ENCODE measurements at regions not wholly inside any gene's neighbourhood (a gene's known extent, or its start where the extent isn't known, plus 50 kb on each side); places are given as distances from the start of the nearest gene placed in this dataset.

GRCh38 chr16:52022177-52022576 is 524.8 kb downstream of the TOX3 start:
- H3K36me3 ChIP-seq (ENCODE audit: insufficient read depth, low read length), result no peaks in the 10 kb centered on the region
- no peak for DNase-seq (ENCODE audit: insufficient read length, low spot score, missing footprints)
- no peaks in the 10 kb centered on the region for H3K4me1 ChIP-seq (ENCODE audit: insufficient read depth, low read length)

GRCh38 chr16:52016387-52016786 is 530.6 kb downstream of the TOX3 start:
- H3K9me3 ChIP-seq (ENCODE audit: low read depth, low read length), result no peaks in the 10 kb centered on the region
- H2AFZ ChIP-seq (ENCODE audit: low read length), result no peak overlapping the region
- TF ChIP-seq, protein P1, sequence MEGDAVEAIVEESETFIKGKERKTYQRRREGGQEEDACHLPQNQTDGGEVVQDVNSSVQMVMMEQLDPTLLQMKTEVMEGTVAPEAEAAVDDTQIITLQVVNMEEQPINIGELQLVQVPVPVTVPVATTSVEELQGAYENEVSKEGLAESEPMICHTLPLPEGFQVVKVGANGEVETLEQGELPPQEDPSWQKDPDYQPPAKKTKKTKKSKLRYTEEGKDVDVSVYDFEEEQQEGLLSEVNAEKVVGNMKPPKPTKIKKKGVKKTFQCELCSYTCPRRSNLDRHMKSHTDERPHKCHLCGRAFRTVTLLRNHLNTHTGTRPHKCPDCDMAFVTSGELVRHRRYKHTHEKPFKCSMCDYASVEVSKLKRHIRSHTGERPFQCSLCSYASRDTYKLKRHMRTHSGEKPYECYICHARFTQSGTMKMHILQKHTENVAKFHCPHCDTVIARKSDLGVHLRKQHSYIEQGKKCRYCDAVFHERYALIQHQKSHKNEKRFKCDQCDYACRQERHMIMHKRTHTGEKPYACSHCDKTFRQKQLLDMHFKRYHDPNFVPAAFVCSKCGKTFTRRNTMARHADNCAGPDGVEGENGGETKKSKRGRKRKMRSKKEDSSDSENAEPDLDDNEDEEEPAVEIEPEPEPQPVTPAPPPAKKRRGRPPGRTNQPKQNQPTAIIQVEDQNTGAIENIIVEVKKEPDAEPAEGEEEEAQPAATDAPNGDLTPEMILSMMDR (IDR thresholded peaks at IDR 0.05; ENCODE audit: extremely low read depth, low read depth, low read length), result no peak
- H3K27ac ChIP-seq (ENCODE audit: low read depth, low read length), result no peak overlapping the region
- H3K79me2 ChIP-seq (ENCODE audit: insufficient read depth, low read length), result no peaks in the 10 kb centered on the region
- no peaks in the 10 kb centered on the region for H3K36me3 ChIP-seq (ENCODE audit: insufficient read depth, low read length)
- DNase-seq (ENCODE audit: insufficient read length, low spot score, missing footprints), result no peak
- no peaks in the 10 kb centered on the region for H3K4me1 ChIP-seq (ENCODE audit: insufficient read depth, low read length)
- H3K4me2 ChIP-seq (ENCODE audit: insufficient read depth, low read length), result no peak overlapping the region
- H3K4me3 ChIP-seq (ENCODE audit: insufficient read depth, low read length), result no peak overlapping the region
- H4K20me1 ChIP-seq (ENCODE audit: insufficient read depth, low read length), result no peaks in the 10 kb centered on the region
- H3K27me3 ChIP-seq (ENCODE audit: insufficient read depth, low read length), result no peaks in the 10 kb centered on the region

More at GRCh38 chr16:52022177-52022576, 524.8 kb downstream of the TOX3 start:
- Histone ChIP-seq H3K79me2 (ENCODE audit: insufficient read depth, low read length) (no peaks in the 10 kb centered on the region), H3K27me3 (ENCODE audit: insufficient read depth, low read length) (no peaks in the 10 kb centered on the region), H3K9me3 (ENCODE audit: low read depth, low read length) (no peaks in the 10 kb centered on the region), H2AFZ (ENCODE audit: low read length) (no peak overlapping the region), H3K4me2 (ENCODE audit: insufficient read depth, low read length) (no peak overlapping the region), H4K20me1 (ENCODE audit: insufficient read depth, low read length) (no peaks in the 10 kb centered on the region), H3K27ac (ENCODE audit: low read depth, low read length) (no peak overlapping the region), H3K4me3 (ENCODE audit: insufficient read depth, low read length) (no peak overlapping the region)
- TF ChIP-seq, protein P1 (IDR thresholded peaks at IDR 0.05; ENCODE audit: extremely low read depth, low read depth, low read length), result no peak

DNA sequence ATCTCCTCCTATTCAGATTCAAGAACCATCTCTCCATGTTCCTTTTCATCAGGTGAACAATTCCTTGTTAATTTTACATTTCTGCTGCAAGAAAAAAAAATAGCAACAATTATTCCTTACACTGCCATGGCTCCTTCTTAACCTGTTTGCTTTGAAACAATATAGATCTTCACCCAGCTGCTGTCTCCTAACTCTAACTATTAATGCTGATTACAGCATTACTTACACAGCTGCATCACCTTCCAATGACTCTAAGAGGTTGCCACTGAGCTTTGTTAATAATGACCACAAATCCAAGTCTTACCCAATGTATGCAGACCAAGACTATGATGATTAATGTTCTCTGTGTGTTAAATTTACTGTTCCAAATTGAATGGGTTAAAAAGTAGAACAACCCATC is 541.4 kb downstream of the TOX3 start:
- Histone ChIP-seq H3K27me3 (ENCODE audit: insufficient read depth, low read length) (no peaks in the 10 kb centered on the region), H3K4me3 (ENCODE audit: insufficient read depth, low read length) (no peak overlapping the region), H3K9me3 (ENCODE audit: low read depth, low read length) (no peaks in the 10 kb centered on the region), H3K79me2 (ENCODE audit: insufficient read depth, low read length) (no peaks in the 10 kb centered on the region), H3K4me1 (ENCODE audit: insufficient read depth, low read length) (no peaks in the 10 kb centered on the region), H4K20me1 (ENCODE audit: insufficient read depth, low read length) (no peaks in the 10 kb centered on the region), H3K36me3 (ENCODE audit: insufficient read depth, low read length) (no peaks in the 10 kb centered on the region), H3K27ac (ENCODE audit: low read depth, low read length) (no peak overlapping the region), H2AFZ (ENCODE audit: low read length) (no peak overlapping the region), H3K4me2 (ENCODE audit: insufficient read depth, low read length) (no peak overlapping the region)
- TF ChIP-seq, protein P1 (IDR thresholded peaks at IDR 0.05; ENCODE audit: extremely low read depth, low read depth, low read length), result no peak
- DNase-seq (ENCODE audit: insufficient read length, low spot score, missing footprints), result no peak

DNA sequence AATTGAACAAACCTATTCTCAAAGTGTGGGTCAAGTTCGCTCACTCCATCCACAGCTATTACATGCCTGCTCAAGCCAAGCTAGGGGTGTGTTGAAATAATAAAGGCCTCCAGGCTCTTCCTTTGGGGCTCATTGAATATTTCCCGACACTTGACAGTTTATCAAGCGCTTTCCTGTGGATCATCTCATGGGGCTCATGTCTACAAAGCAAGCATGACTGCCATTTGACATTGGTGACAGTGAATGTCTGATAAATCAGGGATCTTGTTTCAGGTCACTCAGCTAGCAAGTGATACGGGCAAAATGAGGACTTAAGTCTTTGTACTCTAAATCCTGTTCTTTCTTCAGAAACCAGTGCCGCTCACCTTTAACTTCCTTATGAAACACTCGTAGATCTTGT is 542.6 kb downstream of the TOX3 start:
- Histone ChIP-seq H3K27me3 (ENCODE audit: insufficient read depth, low read length) (no peaks in the 10 kb centered on the region), H2AFZ (ENCODE audit: low read length) (no peak overlapping the region), H3K36me3 (ENCODE audit: insufficient read depth, low read length) (no peaks in the 10 kb centered on the region), H4K20me1 (ENCODE audit: insufficient read depth, low read length) (no peaks in the 10 kb centered on the region), H3K27ac (ENCODE audit: low read depth, low read length) (no peak overlapping the region), H3K9me3 (ENCODE audit: low read depth, low read length) (no peaks in the 10 kb centered on the region), H3K4me2 (ENCODE audit: insufficient read depth, low read length) (no peak overlapping the region), H3K4me3 (ENCODE audit: insufficient read depth, low read length) (no peak overlapping the region), H3K79me2 (ENCODE audit: insufficient read depth, low read length) (no peaks in the 10 kb centered on the region), H3K4me1 (ENCODE audit: insufficient read depth, low read length) (no peaks in the 10 kb centered on the region)
- no peak for DNase-seq (ENCODE audit: insufficient read length, low spot score, missing footprints)
- TF ChIP-seq, protein P1 (IDR thresholded peaks at IDR 0.05; ENCODE audit: extremely low read depth, low read depth, low read length), result no peak
